ENCODE measurements at regions not wholly inside any gene's neighbourhood (a gene's known extent, or its start where the extent isn't known, plus 50 kb on each side); places are given as distances from the start of the nearest gene placed in this dataset.

DNA sequence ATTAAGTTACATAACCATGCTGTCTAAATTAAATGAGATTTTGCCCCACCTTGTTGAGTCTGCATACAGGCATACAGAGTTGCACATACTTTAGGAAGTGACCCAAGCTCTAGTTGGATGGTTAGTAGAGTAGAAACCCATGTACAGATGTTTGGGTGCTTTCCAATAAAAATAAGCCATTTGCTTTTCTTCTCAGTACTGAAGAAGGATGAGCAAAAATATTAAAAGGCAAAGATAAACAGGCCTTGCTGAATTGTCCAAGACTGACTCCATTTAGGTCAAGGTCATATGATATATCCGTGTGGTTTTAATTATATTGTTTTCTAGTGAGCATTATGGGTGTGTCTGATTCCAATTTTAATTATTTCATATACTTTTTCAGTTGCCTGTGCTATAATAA is 589.4 kb downstream of the RFPL4B start:
- TF ChIP-seq CTCF (IDR thresholded peaks at IDR 0.05; ENCODE audit: extremely low read depth in 1 of 2, insufficient read depth in 1 of 2, low read depth in 1 of 2, low read length in 2 of 2) (no peak), POLR2A (IDR thresholded peaks at IDR 0.05; ENCODE audit: low read depth, low read length) (no peak), EZH2 (IDR thresholded peaks at IDR 0.05; ENCODE audit: borderline replicate concordance, low read depth, low read length, severe bottlenecking) (no peak), POLR2AphosphoS5 (IDR thresholded peaks at IDR 0.05; ENCODE audit: insufficient read depth, low read depth, low read length) (no peak), MAX (IDR thresholded peaks at IDR 0.05; ENCODE audit: insufficient read depth, insufficient read length) (no peak), MYC (IDR thresholded peaks at IDR 0.05; ENCODE audit: low read depth, low read length) (no peak), FOS (IDR thresholded peaks at IDR 0.05; ENCODE audit: borderline replicate concordance, insufficient read depth, low read length) (no peak), JUN (IDR thresholded peaks at IDR 0.05; ENCODE audit: borderline replicate concordance, insufficient read depth, insufficient read length, low read depth) (no peak), GATA2 (IDR thresholded peaks at IDR 0.05; ENCODE audit: insufficient read depth, insufficient read length, low read depth, low read length) (no peak)

Measured in endothelial cell of umbilical vein (primary cell).